ENCODE measurements at regions not wholly inside any gene's neighbourhood (a gene's known extent, or its start where the extent isn't known, plus 50 kb on each side); places are given as distances from the start of the nearest gene placed in this dataset.
A peak's percentile ranks its signal among the peaks of the same experiment; 100 is the strongest.

DNA sequence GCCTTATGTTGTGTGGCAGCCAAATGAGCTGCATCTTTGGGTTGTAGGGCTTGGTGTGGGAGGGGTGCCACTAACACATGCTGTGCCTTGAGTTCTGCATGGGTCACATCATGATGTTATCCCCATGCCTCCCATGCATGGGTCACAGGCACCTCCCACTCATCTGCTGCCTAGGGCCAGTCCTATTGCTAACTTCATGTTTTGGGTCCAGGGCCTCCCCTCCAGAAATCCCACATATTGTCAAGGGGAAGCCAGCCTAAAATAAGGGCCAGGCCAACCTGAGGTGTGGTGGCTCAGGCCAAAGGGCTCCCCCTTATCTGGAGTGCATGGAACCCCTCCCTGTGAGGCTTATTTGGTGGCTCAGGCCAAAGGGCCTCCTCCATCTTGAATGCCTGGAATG lies 299.0 kb downstream of the RPS24 start:
- ATAC-seq = no peak
- no peak for DNase-seq
- Histone ChIP-seq H3K4me1 (no peaks in the 10 kb centered on the region), H3K27me3 (no peaks in the 10 kb centered on the region), H3K36me3 (no peaks in the 10 kb centered on the region), H3K4me3 (no peak overlapping the region), H3K27ac (no peak overlapping the region), H3K9me3 (peaks cover 0 to 2% of the 10 kb centered on the region in 2 donors)
- intact Hi-C loops (cut with DNase I) = no loop called here
- TF ChIP-seq, protein P1, sequence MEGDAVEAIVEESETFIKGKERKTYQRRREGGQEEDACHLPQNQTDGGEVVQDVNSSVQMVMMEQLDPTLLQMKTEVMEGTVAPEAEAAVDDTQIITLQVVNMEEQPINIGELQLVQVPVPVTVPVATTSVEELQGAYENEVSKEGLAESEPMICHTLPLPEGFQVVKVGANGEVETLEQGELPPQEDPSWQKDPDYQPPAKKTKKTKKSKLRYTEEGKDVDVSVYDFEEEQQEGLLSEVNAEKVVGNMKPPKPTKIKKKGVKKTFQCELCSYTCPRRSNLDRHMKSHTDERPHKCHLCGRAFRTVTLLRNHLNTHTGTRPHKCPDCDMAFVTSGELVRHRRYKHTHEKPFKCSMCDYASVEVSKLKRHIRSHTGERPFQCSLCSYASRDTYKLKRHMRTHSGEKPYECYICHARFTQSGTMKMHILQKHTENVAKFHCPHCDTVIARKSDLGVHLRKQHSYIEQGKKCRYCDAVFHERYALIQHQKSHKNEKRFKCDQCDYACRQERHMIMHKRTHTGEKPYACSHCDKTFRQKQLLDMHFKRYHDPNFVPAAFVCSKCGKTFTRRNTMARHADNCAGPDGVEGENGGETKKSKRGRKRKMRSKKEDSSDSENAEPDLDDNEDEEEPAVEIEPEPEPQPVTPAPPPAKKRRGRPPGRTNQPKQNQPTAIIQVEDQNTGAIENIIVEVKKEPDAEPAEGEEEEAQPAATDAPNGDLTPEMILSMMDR (IDR thresholded peaks at IDR 0.05) = no peak

DNA sequence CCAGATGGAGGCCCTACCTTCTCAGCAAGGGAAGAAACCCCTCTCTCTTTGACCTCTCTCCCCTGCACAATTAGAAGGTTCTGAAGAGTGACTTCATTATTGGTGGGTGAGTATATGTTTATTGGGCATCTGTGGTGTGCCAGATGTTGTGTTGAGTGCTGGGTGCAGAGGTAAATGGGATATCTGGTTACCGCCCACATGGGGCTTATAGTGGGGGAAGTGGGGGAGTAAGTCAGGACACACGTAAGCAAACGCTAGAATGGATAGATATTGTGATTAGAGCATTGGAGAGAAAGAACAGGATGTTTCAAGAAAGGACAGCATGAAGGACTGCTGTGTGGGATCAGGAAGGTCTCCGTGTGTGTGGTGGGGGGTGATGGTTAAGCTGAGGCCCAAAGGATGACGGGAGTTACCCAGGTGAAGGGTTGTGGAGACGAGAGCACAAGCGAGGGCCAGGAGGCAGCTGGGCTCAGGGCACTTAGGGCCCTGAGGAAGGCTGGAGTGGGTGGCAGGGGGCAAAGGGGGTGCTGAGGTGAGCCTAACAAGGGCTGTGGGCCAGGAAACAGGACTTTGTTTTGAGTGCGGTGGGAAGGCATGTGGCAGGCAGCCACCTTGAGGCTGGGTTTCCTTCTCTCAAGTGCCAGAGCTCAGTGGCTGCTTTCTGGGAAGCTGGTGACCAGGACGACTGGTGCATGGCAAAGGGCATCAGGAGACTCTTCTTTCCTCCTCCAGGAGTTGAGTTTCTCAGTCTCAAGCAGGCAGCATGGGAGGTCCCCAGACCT lies 299.9 kb downstream of the RPS24 start:
- Histone ChIP-seq H3K4me3 (no peak overlapping the region), H3K9me3 (no peaks in the 10 kb centered on the region), H3K27me3 (no peaks in the 10 kb centered on the region), H3K36me3 (no peaks in the 10 kb centered on the region), H3K27ac (no peak overlapping the region), H3K4me1 (no peaks in the 10 kb centered on the region)
- TF ChIP-seq, protein P1 (IDR thresholded peaks at IDR 0.05) = no peak
- ATAC-seq (no peak), DNase-seq (no peak)
- intact Hi-C loops (cut with DNase I) = no loop called here

DNA sequence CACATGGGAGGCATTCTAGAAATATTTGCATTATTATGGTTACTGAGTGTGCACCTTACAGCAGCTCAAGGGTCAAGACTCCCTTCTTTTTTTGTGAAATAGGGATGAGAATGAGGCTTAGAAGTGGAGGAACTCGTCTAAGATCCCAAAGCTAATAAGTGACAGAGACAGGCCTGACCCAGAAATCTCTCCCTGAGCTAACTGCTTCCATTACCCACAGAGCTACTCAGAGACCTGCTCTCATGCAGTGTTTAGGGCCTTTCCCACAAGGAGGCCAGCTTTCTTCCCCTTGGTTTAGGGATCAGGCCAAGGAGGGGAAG lies 301.7 kb downstream of the RPS24 start:
- DNase-seq (no peak), ATAC-seq (no peak)
- H3K36me3 ChIP-seq = no peaks in the 10 kb centered on the region
- no peaks in the 10 kb centered on the region for H3K4me1 ChIP-seq
- H3K27me3 ChIP-seq = no peaks in the 10 kb centered on the region
- H3K9me3 ChIP-seq = no peaks in the 10 kb centered on the region
- H3K4me3 ChIP-seq = no peak overlapping the region
- TF ChIP-seq, protein P1 (IDR thresholded peaks at IDR 0.05) = no peak
- intact Hi-C loops (cut with DNase I) = no loop called here
- no peak overlapping the region for H3K27ac ChIP-seq

DNA sequence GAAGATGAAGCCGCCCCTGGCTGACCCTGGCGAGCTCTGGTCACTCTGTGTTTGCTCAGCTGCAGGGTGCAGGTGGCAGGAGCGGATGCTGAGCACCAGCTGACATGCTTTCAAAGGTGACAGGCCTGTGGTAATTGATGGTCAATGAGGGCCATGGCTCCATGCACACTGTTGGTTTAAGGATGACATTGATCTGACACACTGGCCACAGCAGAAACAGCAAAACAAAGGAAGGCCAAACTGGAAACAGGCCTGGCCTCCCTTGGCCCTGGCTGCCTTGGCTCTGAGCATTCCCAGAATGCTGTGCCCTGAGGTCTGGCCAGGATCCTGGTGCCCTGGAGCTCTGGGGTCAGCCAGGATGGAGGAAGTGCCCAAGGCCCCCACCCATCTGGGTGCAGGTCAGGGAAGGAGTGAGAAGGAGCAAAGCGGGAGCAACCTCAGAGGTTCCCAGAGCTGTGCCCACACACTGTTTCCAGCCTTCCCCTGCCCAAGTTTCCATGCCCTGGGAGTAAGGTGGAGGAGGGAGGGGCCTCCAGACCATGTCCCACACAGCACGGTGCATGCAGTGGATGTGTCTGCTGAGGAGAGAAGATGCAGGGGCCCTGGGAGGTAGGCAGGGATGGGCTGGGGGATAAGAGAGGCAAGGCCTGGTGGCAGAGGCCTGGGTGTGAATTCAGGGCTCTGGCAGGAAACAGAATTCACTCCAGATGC lies 302.2 kb downstream of the RPS24 start:
- no peaks in the 10 kb centered on the region for H3K9me3 ChIP-seq
- no peaks in the 10 kb centered on the region for H3K36me3 ChIP-seq
- DNase-seq (no peak), ATAC-seq (peak; percentile 21)
- H3K4me3 ChIP-seq = no peak overlapping the region
- TF ChIP-seq, protein P1 (IDR thresholded peaks at IDR 0.05) = no peak
- intact Hi-C loops (cut with DNase I) = no loop called here
- no peaks in the 10 kb centered on the region for H3K27me3 ChIP-seq
- H3K27ac ChIP-seq = no peak overlapping the region
- no peaks in the 10 kb centered on the region for H3K4me1 ChIP-seq

DNA sequence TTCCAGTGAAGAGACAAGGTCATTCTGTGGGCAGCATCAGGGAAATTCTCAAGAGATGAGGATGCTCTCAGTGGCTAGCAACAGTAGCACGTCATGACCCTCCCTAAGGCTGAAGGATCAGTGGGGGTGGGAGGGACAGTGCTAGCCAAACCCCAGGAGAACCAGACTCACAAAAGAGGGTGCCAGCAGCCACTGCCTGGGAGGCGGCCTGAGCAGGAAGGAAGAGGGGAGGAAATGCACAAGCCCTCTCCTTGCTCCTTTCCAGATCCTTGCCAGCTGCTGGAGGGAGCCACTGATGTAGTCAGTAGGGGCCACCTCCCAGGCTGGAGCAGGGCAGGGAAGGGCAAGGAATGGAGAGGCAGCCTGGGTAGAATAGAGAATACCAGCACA lies 302.7 kb downstream of the RPS24 start:
- Histone ChIP-seq H3K27ac (no peak overlapping the region), H3K27me3 (no peaks in the 10 kb centered on the region), H3K4me3 (no peak overlapping the region), H3K9me3 (no peaks in the 10 kb centered on the region), H3K36me3 (no peaks in the 10 kb centered on the region), H3K4me1 (no peaks in the 10 kb centered on the region)
- intact Hi-C loops (cut with DNase I) = no loop called here
- TF ChIP-seq, protein P1 (IDR thresholded peaks at IDR 0.05) = no peak
- DNase-seq (no peak), ATAC-seq (peak; percentile 41)

Data from left lung (tissue), 4 donors.